Keratinocyte (primary cell): ENCODE measurements at regions not wholly inside any gene's neighbourhood (a gene's known extent, or its start where the extent isn't known, plus 50 kb on each side); places are given as distances from the start of the nearest gene placed in this dataset.

Experiments used
- CTCF ChIP-seq, 3 experiments: IDR thresholded peaks in 1 of 3; conservative IDR thresholded peaks in 1 of 3; optimal IDR thresholded peaks in 1 of 3; 2 replicates in 2 of 3; 3 replicates in 1 of 3; pipeline versions ENCODE3 to v1.5.1; 2011; ENCODE audit warnings: low read length in 3 of 3, mild to moderate bottlenecking in 3 of 3, moderate library complexity in 2 of 3, control low read depth in 1 of 3, inconsistent platforms in 1 of 3; ENCODE audit not compliant: insufficient read depth in 2 of 3; ENCODE audit errors: extremely low read depth in 1 of 3
- EZH2 ChIP-seq: IDR thresholded peaks from one replicate; pipeline ENCODE4 v1.6.1; 2012; ENCODE audit warnings: inconsistent platforms, mild to moderate bottlenecking, low read length, moderate library complexity

GRCh38 chr5:111937094-111937493, 180.1 kb upstream of the NREP start:
- TF ChIP-seq EZH2 (no peak), CTCF (optimal IDR thresholded peaks at IDR 0.05 in 1 of 3, IDR thresholded peaks at IDR 0.05 in 1 of 3, conservative IDR thresholded peaks at IDR 0.05 in 1 of 3; ENCODE audit: extremely low read depth in 1 of 3, insufficient read depth in 2 of 3, low read length in 3 of 3) (no peak)
